Transverse colon (tissue), 3 donors: ENCODE measurements at regions not wholly inside any gene's neighbourhood (a gene's known extent, or its start where the extent isn't known, plus 50 kb on each side); places are given as distances from the start of the nearest gene placed in this dataset.

Source experiments
- CTCF ChIP-seq, 5 experiments: fragments of 200-600 bp in 3 of 5; fragments of 450-650 bp in 2 of 5; sonication (generic) in 3 of 5; IDR thresholded peaks; 1 replicate in 2 of 5; 2 replicates in 3 of 5; pipeline ENCODE4 v1.5.1; 2016 to 2017; ENCODE audit warnings: antibody characterized with exemption in 5 of 5, inconsistent platforms in 3 of 5, mild to moderate bottlenecking in 2 of 5, moderate library complexity in 1 of 5
- POLR2A ChIP-seq: fragments of 450-650 bp; IDR thresholded peaks from one replicate; pipeline ENCODE4 v1.6.1; 2016; ENCODE audit warnings: antibody characterized with exemption, mild to moderate bottlenecking, moderate library complexity

GRCh38 chr5:127993476-127993875 lies 90.1 kb upstream of the SLC12A2 start:
- no peak for TF ChIP-seq CTCF (IDR thresholded peaks at IDR 0.05)
- no peak for TF ChIP-seq POLR2A
